GM19193 (cell line): ENCODE measurements at regions not wholly inside any gene's neighbourhood (a gene's known extent, or its start where the extent isn't known, plus 50 kb on each side); places are given as distances from the start of the nearest gene placed in this dataset.

Source experiments
- POLR2A ChIP-seq: IDR thresholded peaks from 4 replicates; pipeline ENCODE4 v1.6.1; 2011; ENCODE audit not compliant: insufficient read depth, insufficient read length; ENCODE audit errors: extremely low read depth

DNA sequence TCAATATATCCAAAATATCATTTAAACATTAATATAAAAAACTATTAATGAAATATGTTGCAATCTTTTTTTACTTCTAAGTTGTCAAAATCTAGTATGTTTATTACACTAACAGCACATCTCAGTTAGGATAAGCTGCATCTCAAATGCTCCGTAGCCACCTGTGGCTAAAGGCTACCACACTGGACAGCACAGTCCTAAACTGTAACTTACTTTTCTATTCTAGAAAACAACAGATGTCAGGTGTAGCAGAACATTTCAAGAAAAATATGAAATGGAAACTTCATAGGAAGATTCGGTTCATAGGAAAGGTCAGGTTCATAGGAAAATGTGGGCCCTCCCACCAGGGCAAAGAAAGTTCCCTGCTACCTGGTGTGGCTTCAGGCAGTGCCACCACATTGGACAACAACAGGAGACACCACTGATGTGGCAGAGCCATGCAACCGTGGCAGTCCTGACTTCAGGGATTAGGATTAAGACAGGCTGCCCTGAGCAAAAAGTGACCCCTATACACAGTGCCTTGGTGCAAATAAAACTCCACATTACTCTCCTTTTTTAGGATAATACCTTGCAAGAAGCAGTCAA is 197.8 kb upstream of the NR4A3 start:
- TF ChIP-seq POLR2A = no peak

DNA sequence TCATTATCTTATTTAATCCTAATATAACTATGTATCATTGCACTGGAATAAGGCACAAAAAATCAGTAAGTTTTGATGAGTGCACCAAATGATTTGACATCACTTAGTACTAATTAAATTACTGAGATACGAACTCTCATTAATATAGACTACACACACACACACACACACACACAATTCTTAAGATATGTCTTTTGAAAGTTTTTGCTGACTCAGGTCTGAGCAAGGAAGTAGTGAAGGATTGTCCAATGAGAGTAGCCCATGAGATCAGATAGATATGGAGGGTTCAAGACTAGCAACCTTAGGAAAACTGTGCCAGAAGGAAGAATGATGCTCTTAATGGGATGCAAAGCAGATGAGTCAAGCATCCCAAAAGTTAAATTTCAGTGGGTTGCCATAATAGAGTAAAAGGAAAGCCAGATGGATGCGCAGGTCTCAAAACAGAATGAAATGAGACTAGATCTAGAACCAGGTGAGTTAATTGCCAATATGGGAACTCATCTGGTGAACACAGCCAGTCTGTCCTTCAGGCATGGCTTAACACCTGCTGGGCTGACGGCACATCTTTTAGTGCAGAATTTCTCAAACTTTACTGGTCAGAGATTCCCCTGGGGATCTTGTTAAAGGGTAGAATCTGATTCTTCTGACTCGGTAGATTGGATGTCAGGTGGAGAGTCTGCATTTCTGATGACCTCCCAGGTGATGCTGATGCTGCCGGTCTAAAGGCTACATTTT is 197.0 kb upstream of the NR4A3 start:
- TF ChIP-seq POLR2A = no peak

DNA sequence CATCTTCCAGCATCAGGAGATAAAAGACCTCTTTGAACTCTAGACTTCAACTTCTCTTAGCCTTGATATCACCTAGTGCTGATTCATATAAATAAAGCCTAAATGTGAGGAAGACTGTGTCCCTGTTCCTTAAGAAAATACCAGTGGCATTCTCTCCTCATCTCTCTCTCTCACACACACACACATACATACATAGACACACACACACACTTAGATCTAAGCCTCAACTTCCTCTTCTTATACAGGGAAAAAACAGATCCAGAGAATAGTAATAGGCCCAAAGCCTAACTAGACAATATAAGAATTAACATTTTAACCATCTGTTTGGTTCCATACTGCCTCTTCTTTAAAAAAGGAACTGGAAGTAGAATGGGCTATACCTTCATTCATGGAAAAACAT is 195.3 kb upstream of the NR4A3 start:
- TF ChIP-seq POLR2A = no peak

DNA sequence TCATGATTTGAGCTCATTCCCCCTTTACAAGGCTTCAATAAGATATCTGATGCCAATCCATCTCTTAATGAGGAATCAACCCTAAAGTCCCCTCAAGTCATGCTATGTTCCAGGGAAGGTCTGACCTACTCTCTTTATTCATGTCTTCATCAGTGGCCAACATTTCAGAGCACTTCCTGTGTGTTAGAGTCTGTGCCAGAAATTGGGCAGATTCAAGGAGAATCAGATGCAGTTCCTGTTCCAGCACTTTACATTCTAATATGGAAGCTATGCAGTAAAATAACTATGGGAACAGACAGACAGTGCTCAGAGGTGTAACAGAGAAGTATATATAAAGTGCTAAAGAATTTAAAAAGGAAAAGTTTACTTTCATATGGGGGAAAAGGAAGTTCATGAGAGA is 193.4 kb upstream of the NR4A3 start:
- no peak for TF ChIP-seq POLR2A

DNA sequence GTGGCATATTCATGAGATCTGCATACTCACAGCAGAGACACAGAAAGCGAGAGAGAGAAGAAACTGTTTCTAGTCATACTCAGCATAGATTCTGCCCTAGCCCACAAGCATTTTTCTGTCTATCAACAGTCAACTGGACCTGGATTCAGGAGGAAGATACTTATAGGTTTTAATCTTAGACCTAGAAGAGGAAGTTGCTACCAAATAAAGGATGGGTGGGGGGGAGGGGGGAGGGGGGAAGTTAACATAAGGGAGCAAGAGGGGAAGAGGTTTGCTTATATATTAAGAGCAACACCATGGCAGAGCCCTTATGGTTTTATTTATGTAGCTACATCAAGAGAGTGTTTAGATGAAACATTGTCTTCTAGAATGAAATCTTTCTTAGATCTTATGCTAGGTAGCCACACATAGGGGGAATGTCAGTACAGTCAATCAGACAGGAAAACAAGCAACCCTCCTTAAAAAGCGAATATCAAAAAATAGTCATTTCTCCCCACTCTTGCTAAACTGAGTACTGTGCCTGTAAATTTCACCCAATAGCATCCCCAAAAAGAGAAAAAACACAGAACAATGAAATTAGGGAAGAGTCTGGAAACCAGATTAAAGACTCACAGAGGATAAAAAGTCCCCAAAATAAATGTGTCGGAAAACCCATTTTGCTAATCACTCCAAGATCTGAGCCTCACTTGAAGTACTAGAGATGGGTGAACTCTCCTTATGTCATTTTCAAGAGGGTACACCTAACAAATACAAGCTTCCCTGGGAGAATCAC is 192.7 kb upstream of the NR4A3 start:
- TF ChIP-seq POLR2A = no peak

DNA sequence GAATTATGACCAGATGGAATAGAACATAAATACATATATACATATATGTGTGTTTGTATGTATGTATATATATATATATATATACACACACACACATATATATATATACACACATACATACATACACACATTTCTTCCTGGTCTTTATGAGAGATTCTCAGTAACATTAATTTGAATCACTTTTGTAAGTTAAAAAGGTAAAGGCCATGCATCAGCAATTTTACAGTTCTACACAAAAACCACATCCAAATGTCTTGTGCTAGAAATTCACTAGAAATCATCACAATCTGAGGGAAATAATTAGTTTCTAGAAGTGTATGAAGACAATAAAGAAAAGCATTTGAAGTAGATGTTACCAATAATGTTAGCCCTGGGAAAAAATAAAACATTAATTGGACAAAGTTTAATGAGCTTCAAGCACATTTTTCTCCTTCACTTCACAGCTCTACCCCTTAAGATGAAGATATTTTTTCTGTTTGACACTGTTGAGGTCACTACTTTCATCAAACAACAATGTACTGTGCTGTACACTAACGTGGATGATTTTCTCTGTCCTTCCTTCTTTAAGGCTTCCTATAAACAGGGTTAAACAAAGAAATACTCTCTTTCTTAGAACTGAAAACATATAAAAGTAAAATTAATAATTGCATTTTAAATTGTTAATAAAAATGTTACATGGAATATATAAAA is 189.2 kb upstream of the NR4A3 start:
- TF ChIP-seq POLR2A = no peak

DNA sequence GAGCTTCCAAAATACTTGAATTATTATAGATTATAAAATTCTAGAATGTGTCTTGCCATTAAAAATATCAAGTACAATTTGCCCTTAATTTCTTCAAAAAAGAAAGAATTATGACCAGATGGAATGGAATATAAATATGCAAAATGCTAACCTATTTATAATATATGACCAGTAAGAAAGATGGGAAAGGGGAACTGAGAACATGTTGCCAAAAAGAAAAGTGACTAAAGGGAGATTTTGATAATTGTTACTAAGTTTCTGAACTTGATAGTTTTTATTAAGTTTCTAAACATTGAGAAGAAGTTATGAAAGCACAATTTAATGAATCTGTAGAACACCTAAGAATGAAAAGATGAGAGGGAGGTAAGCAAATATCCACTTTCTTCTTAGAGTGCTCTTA is 188.4 kb upstream of the NR4A3 start:
- TF ChIP-seq POLR2A = no peak

DNA sequence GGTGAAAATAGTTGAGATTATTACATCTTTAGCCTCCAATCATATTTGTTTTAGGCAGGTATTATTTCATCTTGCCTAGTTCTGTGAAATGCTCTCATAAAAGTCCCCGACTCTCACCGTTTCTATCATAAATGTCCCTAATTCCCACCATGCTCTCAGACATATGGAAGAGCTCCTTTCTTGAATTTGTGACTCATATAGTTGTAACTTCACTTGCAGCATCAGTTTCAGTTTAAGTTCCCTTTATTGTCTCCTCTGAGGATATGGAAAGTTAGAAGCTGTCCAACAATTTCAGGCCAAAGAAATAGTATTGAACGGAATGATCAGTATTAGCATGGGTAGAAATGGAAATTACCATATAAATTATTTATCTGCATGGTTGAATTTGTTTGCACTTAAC is 187.5 kb upstream of the NR4A3 start:
- no peak for TF ChIP-seq POLR2A

DNA sequence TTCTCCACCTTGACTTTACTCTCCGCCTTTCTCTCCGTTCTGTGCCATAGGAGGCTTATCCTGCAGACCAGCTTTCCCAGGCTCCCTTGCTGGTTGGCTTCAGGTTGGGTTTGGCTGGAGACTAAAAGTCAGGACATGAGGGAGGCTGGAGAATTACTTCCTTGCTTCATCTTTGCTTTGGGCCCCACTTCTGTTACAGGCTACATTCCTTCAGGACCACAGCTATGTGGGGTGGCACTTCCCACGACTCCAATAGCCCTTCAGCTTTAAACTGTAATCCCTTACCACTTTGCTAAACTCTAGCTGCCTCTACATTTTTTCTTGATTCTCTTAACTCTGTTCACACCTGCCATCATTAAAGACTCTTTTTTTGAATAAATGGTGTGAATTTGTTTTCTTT is 186.7 kb upstream of the NR4A3 start:
- TF ChIP-seq POLR2A = no peak

DNA sequence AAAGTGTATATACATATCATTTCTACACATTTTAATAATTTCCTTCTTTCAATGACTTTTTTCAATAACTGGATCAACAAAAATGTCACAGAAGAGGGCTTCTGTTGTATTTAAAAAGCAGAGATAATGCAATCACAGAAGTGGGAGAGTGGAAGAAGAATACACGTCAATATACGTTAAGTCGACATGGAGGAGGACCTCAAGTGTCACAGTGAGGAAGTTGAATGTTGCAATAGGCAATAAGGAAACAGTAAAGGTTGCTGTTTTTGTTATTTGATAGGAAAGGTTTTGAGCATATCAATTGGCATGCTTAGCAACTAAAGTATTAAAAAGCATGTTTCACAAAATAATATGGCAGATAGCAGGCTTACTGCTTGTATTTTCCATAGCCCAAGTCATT is 184.0 kb upstream of the NR4A3 start:
- no peak for TF ChIP-seq POLR2A

DNA sequence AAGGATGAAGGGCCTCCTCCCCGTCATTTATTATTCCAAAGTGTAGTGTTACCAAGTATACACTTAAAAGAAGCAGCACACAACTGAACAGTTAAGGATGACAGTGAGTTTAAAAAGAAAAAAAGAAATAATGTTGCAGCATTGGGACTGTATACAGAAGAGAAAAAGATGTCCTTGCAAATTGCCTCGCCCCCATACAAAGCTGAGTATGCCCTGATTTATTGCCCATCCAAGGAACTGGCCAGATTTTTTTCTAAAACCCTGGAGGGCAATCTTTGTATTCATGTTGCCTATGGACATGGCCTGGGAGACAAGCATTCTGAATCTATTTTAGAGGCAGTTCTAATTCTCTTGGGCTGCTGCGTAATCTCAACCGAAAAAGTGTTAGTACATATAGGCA is 182.7 kb upstream of the NR4A3 start:
- no peak for TF ChIP-seq POLR2A

DNA sequence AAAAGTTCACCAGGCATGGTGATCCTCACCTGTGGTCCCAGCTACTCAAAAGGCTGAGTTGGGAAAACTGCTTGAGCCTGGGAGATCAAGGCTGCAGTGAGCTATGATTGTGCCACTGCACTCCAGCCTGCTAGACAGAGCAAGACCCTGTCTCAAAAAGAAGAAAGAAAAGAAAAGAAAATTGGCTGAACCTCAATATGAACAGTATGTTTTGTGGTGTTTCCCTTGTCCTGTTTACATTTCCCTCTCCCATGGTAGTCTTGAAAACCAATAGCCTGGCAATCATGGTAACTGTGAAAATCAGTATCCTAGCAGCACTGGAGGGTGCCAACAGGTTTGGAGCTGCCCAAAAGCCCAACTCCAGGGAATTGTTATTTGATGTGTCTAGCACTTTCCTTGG is 174.1 kb upstream of the NR4A3 start:
- TF ChIP-seq POLR2A = no peak

DNA sequence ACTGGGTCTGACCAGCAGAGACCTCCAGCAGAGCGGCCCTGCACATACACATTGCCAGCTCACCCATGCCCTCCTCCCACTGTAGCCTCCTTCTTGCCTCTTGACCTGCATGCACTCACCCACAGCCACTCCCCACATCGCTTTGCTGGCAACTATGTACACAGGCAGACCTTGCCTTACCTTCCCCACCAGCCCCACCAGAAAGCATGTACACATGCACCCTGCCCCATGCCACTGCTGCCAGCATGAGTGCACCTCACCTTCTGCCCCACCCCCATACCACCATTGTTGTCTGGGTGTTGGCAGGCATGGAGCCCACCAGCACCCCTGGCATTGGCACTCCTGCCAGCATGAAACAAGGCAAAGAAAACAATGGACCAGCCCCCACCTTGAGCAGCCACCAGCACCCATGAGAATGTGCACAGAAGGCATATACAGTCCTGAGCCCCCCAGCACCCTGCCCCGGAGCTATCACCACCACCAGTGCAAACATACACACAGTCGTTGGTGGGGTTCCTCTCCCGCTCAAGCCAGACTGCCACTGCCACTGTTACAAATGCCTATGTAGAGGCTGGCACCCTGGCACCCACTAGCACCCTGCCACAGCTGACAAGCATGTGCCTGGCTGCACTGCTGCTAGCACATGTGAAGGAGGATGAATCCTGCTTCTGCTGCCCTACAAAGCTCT is 171.4 kb upstream of the NR4A3 start:
- TF ChIP-seq POLR2A = no peak

DNA sequence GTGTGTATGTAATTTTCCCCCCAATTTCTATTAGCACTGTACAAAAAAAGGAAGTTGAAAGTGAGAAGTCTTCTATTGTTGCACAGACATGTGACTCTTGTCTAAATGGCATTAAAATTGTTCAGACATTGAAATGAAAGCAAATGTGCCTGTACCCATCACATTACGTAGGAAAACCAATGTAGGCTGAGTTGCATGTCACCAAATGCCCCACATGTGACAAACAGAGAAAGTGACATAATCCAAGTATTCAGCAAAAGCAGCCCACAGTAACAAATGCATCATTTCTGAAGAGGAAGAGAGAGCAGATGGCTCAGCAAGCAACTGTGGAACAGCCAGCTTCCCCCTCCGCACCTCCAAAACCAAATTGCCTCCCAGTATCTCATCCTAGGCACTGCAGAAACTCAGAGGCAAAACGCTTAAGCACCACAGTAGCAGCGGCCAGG is 161.5 kb upstream of the NR4A3 start:
- no peak for TF ChIP-seq POLR2A

DNA sequence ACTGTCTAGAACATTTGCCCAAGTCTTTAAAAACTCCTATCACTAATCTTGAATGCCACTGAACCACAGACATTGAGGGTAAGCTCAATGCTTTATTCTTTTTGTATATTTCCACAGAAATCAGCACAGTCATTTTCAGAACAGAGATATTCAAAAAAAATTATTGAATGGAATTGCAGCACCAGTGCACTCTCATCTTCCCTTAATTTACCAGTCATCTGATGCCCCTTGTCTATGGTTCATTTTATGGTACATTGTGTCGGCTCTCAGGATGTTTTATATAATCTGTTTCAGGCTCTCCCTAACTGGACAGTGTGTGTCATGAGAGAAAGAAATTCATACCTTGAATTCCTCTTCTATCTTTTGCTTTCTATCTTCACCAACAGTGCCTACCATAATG is 158.4 kb upstream of the NR4A3 start:
- no peak for TF ChIP-seq POLR2A

DNA sequence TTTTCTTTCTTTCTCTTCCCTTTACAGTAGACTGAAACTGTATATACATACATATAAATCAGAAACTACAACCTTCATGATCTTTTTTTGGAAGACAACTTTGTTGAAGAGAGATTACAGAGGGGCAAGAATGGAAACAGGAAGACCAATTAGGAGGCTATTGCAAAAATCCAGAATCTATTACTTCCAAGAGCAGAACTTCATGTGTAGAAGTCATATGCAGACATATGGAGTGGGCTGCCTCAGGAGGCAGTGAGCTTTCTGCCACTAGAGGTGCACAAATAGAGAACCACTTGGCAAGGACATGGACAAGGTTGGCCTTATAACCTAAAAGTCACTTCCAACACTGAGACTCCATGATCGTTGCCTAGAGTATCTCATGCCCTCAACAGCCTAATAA is 157.8 kb upstream of the NR4A3 start:
- no peak for TF ChIP-seq POLR2A

DNA sequence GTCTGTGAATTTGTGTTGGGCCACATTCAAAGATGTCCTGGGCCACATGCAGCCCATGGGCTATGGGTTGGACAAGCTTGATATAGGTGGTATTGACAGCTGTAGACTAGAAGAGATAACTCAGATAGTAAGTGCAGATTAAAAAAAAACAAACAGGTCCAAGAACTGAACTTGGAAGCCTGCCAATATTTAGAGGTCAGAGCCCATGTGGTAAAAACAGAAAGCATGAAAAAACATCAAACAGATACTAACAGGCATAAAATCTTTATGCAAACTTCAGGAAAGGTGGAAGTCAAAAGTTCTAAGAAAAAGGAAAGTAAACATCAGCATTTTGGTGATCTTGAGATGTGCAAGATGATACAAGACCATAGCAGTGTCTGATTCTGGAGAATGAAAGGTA is 155.1 kb upstream of the NR4A3 start:
- TF ChIP-seq POLR2A = no peak
